Activated CD8-positive, alpha-beta T cell treated with anti-CD3 and anti-CD28 coated beads for 36 hours (primary cell): ENCODE measurements at regions not wholly inside any gene's neighbourhood (a gene's known extent, or its start where the extent isn't known, plus 50 kb on each side); places are given as distances from the start of the nearest gene placed in this dataset.

Experiments used
- ATAC-seq: fragments of 200-7000 bp; cut with Tn5 transposase; one replicate; pipeline ENCODE4 v1.10.0; 2021; ENCODE audit warnings: mild to moderate bottlenecking, moderate library complexity
- CTCF ChIA-PET: fragments of 350-600 bp; sonication (Branson Sonifier 250); formaldehyde crosslinking; loops from one replicate; lab custom pipeline; 2021; ENCODE audit warnings: antibody characterized with exemption; lab: Charles Lee
- POLR2A ChIA-PET: fragments of 350-600 bp; sonication (Branson Sonifier 250); formaldehyde crosslinking; loops from one replicate; lab custom pipeline; 2021; ENCODE audit warnings: antibody characterized with exemption; lab: Charles Lee
- DNase-seq: peaks from one replicate; pipeline ENCODE4 v3.0.0-alpha.2; 2020
- H3K27ac Mint-ChIP-seq: one replicate; pipeline ENCODE4 v1.8.0; 2021; ENCODE audit warnings: mild to moderate bottlenecking, mixed read lengths
- H3K27me3 Mint-ChIP-seq: one replicate; pipeline ENCODE4 v1.8.0; 2021; ENCODE audit warnings: mixed read lengths
- H3K36me3 Mint-ChIP-seq: one replicate; pipeline ENCODE4 v1.8.0; 2021; ENCODE audit warnings: low read depth, mixed read lengths
- H3K4me1 Mint-ChIP-seq: one replicate; pipeline ENCODE4 v1.8.0; 2021; ENCODE audit warnings: low read depth, mixed read lengths
- H3K4me3 Mint-ChIP-seq: one replicate; pipeline ENCODE4 v1.8.0; 2021; ENCODE audit warnings: mild to moderate bottlenecking, moderate library complexity, mixed read lengths
- H3K9me3 Mint-ChIP-seq: one replicate; pipeline ENCODE4 v1.8.0; 2021; ENCODE audit warnings: mixed read lengths
- intact Hi-C: fragments of 100-400 bp; cut with micrococcal nuclease; formaldehyde crosslinking; loops from one replicate; pipeline ENCODE4 v1.10.0; 2022
- TF ChIP-seq, protein P1 (sequence below): fragments of 200-600 bp; IDR thresholded peaks from one replicate; pipeline ENCODE4 v1.8.0; 2022; ENCODE audit warnings: antibody characterized with exemption, mild to moderate bottlenecking

DNA sequence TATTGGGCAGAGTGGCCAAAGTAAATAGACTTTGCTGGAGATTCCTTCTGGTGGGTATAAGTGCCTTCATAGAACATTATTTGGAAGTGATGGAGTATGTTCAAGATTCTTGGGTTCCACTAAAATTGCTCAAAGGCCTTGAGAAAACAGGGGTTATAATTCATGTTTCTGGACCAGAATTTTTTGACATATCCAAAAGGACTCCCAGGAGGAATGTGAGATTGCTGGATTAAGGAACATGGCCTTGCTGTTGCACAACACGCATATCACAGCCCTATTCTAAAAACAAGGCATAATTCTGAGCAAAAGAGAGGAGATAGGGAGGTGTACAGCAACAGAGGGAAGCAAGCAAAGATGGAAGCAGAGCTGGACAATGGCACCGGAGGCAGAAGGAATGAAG lies 111.7 kb upstream of the TNP1 start:
- TF ChIP-seq, protein P1, sequence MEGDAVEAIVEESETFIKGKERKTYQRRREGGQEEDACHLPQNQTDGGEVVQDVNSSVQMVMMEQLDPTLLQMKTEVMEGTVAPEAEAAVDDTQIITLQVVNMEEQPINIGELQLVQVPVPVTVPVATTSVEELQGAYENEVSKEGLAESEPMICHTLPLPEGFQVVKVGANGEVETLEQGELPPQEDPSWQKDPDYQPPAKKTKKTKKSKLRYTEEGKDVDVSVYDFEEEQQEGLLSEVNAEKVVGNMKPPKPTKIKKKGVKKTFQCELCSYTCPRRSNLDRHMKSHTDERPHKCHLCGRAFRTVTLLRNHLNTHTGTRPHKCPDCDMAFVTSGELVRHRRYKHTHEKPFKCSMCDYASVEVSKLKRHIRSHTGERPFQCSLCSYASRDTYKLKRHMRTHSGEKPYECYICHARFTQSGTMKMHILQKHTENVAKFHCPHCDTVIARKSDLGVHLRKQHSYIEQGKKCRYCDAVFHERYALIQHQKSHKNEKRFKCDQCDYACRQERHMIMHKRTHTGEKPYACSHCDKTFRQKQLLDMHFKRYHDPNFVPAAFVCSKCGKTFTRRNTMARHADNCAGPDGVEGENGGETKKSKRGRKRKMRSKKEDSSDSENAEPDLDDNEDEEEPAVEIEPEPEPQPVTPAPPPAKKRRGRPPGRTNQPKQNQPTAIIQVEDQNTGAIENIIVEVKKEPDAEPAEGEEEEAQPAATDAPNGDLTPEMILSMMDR: no peak
- Mint-ChIP-seq H3K4me3 (no peak overlapping the region), H3K36me3 (no peaks in the 10 kb centered on the region), H3K27ac (no peak overlapping the region), H3K27me3 (no peaks in the 10 kb centered on the region), H3K9me3 (no peaks in the 10 kb centered on the region), H3K4me1 (no peaks in the 10 kb centered on the region)
- POLR2A ChIA-PET: no interaction called here
- intact Hi-C loops: no loop called here
- no peak for ATAC-seq
- no peak for DNase-seq
- CTCF ChIA-PET: no interaction called here

DNA sequence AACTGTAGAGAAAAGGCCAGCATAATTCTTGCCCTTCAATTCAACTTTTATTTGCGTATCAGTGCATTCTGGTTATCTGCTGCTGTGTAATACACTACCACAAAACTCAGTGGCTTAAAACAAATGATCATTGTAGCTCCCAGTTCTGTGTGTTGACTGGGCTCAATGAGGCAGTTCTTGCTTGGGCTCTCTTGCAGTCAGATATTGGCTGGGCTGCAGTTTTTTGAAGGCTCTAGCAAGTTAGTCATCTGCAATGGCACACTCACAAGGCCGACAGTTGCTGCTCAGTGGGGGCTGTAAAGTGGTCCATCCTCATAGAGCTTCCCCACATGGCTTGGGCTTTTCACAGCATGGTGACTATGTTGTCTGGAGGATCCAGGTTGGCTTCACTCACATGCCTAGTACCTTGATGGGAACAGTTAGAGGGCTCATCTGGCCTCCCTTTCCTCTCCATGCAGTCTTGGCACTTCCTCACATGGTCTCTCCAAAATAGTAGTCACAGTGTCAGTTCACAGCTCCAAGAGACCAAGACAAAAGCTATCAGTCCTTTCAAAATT lies 110.6 kb upstream of the TNP1 start:
- POLR2A ChIA-PET: no interaction called here
- DNase-seq (no peak), ATAC-seq (no peak)
- Mint-ChIP-seq H3K27ac (no peak overlapping the region), H3K4me1 (no peaks in the 10 kb centered on the region), H3K9me3 (no peaks in the 10 kb centered on the region), H3K4me3 (no peak overlapping the region), H3K36me3 (no peaks in the 10 kb centered on the region), H3K27me3 (no peaks in the 10 kb centered on the region)
- CTCF ChIA-PET: no interaction called here
- TF ChIP-seq, protein P1: no peak
- intact Hi-C loops: no loop called here

DNA sequence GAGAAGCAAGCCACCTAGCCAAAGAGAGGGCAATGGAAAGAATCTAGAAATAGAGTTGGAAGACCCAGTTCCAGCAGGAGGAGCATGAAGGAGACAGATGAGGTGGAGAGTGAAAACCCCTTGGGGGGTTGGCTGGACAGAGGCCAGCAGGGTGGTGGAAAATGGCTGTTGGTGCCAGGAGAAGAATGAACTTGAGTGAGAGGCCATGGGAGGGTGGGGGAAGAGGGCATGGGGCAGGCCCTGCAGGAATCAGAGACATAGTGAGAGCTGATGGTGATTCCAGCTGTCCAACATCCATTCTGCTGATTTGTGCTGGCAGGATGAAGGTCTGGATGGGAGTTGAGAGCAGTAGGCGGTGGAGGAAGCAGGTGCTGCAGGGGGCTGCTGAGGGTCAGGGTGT lies 108.0 kb upstream of the TNP1 start:
- ChIA-PET POLR2A (no interaction called here), CTCF (no interaction called here)
- no peaks in the 10 kb centered on the region for H3K9me3 Mint-ChIP-seq
- no peak overlapping the region for H3K4me3 Mint-ChIP-seq
- no peak for ATAC-seq
- TF ChIP-seq, protein P1: no peak
- intact Hi-C loops: no loop called here
- no peak overlapping the region for H3K27ac Mint-ChIP-seq
- H3K27me3 Mint-ChIP-seq: peaks cover 1% of the 10 kb centered on the region
- H3K4me1 Mint-ChIP-seq: no peaks in the 10 kb centered on the region
- no peaks in the 10 kb centered on the region for H3K36me3 Mint-ChIP-seq
- DNase-seq: no peak

DNA sequence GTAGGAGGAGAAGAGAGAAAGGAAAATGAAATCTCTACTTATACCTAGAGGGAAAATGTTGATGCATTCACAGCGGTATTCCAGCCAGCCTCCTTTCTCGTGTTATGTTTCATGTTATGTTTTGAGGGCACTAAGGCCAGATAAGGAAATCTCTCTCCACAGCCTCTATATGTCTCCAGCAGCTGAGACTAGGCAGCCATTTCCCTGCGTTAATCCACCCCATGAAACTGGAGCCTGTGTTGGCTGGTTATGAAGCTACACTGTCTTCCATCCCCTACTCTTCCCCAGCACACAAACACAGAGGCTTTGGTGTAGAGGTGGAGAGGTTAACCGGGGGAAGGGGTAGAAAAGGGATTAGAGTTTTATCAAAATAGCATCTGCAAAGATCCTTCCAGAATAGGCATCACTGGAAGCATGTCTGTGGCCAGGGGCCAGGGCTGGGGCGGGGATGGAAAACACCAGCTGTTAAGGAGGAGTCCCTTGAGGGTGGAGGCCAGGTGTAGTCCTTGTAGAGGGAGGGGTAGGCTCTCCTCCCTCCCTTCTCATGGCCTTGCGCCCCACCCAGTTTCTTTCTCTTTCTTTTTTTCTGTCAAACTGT lies 100.9 kb upstream of the TNP1 start:
- TF ChIP-seq, protein P1: no peak
- ChIA-PET POLR2A (interaction anchor here (1.2 kb wide), 1 partner anchor 16 kb away, joined by 3 read pairs; no protein-coding TSS in a partner anchor), CTCF (no interaction called here)
- no peak for ATAC-seq
- Mint-ChIP-seq H3K27ac (no peak overlapping the region), H3K4me1 (no peaks in the 10 kb centered on the region), H3K4me3 (no peak overlapping the region), H3K36me3 (no peaks in the 10 kb centered on the region), H3K27me3 (peaks cover 1% of the 10 kb centered on the region), H3K9me3 (no peaks in the 10 kb centered on the region)
- intact Hi-C loops: no loop called here
- DNase-seq: no peak

DNA sequence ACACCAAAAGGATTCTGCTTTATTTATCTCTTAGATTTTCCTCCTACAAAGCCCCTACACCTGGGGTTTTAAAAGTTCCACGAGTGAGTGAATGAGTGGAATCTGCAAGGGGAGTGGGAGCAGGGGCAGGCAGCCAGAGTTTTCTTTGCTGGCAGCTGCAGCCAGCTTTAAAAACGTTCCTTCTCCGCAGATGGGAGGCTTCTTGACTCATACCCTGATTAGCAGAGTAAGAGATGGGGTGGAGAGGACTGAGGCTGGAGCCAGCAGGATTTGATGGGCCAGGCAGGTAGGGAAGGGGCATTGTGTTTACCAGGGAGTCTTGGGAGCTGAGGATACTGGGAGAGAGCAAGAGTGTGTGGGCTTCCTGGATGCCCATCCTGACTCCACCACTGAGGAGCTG lies 99.6 kb upstream of the TNP1 start:
- TF ChIP-seq, protein P1: no peak
- Mint-ChIP-seq H3K36me3 (no peaks in the 10 kb centered on the region), H3K27me3 (peaks cover 1% of the 10 kb centered on the region), H3K4me1 (no peaks in the 10 kb centered on the region), H3K9me3 (peaks cover 3% of the 10 kb centered on the region), H3K27ac (no peak overlapping the region), H3K4me3 (no peak overlapping the region)
- no peak for DNase-seq
- ChIA-PET POLR2A (interaction anchor here (1.2 kb wide), 1 partner anchor 15 kb away, joined by 3 read pairs; no protein-coding TSS in a partner anchor), CTCF (interaction anchor here (0.9 to 1.3 kb wide), 2 partner anchors 11 to 16 kb away, joined by 3 read pairs; no protein-coding TSS in a partner anchor)
- no peak for ATAC-seq
- intact Hi-C loops: no loop called here
